Tibial nerve (tissue), 3 donors: ENCODE measurements at regions not wholly inside any gene's neighbourhood (a gene's known extent, or its start where the extent isn't known, plus 50 kb on each side); places are given as distances from the start of the nearest gene placed in this dataset.

Experiments used
- POLR2A ChIP-seq, 2 donors: fragments of 450-650 bp; IDR thresholded peaks; one replicate each; pipeline ENCODE4 v1.6.1; 2017; ENCODE audit warnings: antibody characterized with exemption in 2 of 2, mild to moderate bottlenecking in 2 of 2, moderate library complexity in 2 of 2
- TF ChIP-seq, protein P1 (sequence below), 5 experiments: fragments of 200-600 bp in 3 of 5; fragments of 450-650 bp in 2 of 5; sonication (generic) in 3 of 5; IDR thresholded peaks; one replicate each; pipeline ENCODE4 v1.5.1; 2016 to 2019; ENCODE audit warnings: antibody characterized with exemption in 5 of 5, mild to moderate bottlenecking in 3 of 5, moderate library complexity in 2 of 5

DNA sequence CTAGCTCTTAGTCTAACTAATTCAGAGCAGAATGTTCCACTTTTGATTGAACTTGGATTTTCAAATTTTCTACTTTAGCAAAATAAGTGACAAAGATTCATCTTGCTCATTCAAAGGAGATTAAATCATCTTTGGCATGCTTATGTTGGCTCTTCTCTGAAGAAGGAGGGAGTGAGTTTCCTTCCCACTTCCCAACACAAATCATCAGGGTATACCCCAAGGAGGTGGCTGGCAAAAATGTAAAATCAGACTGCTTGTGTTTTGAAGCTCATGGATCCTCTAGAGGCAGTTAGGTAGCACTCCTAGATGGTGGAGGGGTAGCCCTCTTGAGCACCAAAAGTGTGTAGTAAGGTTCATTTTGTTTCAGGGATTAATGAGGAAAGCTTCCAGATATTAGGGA is 343.1 kb downstream of the OSTF1 start:
- TF ChIP-seq, protein P1, sequence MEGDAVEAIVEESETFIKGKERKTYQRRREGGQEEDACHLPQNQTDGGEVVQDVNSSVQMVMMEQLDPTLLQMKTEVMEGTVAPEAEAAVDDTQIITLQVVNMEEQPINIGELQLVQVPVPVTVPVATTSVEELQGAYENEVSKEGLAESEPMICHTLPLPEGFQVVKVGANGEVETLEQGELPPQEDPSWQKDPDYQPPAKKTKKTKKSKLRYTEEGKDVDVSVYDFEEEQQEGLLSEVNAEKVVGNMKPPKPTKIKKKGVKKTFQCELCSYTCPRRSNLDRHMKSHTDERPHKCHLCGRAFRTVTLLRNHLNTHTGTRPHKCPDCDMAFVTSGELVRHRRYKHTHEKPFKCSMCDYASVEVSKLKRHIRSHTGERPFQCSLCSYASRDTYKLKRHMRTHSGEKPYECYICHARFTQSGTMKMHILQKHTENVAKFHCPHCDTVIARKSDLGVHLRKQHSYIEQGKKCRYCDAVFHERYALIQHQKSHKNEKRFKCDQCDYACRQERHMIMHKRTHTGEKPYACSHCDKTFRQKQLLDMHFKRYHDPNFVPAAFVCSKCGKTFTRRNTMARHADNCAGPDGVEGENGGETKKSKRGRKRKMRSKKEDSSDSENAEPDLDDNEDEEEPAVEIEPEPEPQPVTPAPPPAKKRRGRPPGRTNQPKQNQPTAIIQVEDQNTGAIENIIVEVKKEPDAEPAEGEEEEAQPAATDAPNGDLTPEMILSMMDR (IDR thresholded peaks at IDR 0.05), result no peak
- no peak for TF ChIP-seq POLR2A (IDR thresholded peaks at IDR 0.05)
